GM12874 (cell line): ENCODE measurements at regions not wholly inside any gene's neighbourhood (a gene's known extent, or its start where the extent isn't known, plus 50 kb on each side); places are given as distances from the start of the nearest gene placed in this dataset.

Experiments
- CTCF ChIP-seq: IDR thresholded peaks from 2 replicates; pipeline ENCODE4 v1.5.1; 2011; ENCODE audit warnings: low read depth, mild to moderate bottlenecking, control low read depth, low read length, moderate library complexity; ENCODE audit not compliant: insufficient read depth

GRCh38 chr13:105918842-105919741 is 616.4 kb downstream of the EFNB2 start:
- TF ChIP-seq CTCF, result no peak

GRCh38 chr13:105915146-105915850 is 620.2 kb downstream of the EFNB2 start:
- no peak for TF ChIP-seq CTCF

GRCh38 chr13:105914291-105915036 is 621.0 kb downstream of the EFNB2 start:
- TF ChIP-seq CTCF, result no peak

GRCh38 chr13:105908586-105908985 is 626.9 kb downstream of the EFNB2 start:
- no peak for TF ChIP-seq CTCF

GRCh38 chr13:105907319-105908019 is 628.0 kb downstream of the EFNB2 start:
- no peak for TF ChIP-seq CTCF

GRCh38 chr13:105906746-105907145 is 628.7 kb downstream of the EFNB2 start:
- TF ChIP-seq CTCF, result no peak
